Adrenal gland (tissue), 5 donors: ENCODE measurements at regions not wholly inside any gene's neighbourhood (a gene's known extent, or its start where the extent isn't known, plus 50 kb on each side); places are given as distances from the start of the nearest gene placed in this dataset.

Experiments
- POLR2A ChIP-seq, 2 donors: fragments of 450-650 bp; IDR thresholded peaks; one replicate each; pipeline ENCODE4 v1.6.1; 2017; ENCODE audit warnings: antibody characterized with exemption in 2 of 2, mild to moderate bottlenecking in 2 of 2, moderate library complexity in 1 of 2
- TF ChIP-seq, protein P1 (sequence below), 6 experiments: fragments of 450-650 bp in 4 of 6; fragments of 200-600 bp in 2 of 6; sonication (generic) in 1 of 6; IDR thresholded peaks; 1 replicate in 5 of 6; 2 replicates in 1 of 6; pipeline versions ENCODE4 v1.5.1 to v1.8.0; 2016 to 2021; ENCODE audit warnings: antibody characterized with exemption in 6 of 6, mild to moderate bottlenecking in 2 of 6, moderate library complexity in 1 of 6
- donor health status: DM: no; HTN: no; CAD: no.

DNA sequence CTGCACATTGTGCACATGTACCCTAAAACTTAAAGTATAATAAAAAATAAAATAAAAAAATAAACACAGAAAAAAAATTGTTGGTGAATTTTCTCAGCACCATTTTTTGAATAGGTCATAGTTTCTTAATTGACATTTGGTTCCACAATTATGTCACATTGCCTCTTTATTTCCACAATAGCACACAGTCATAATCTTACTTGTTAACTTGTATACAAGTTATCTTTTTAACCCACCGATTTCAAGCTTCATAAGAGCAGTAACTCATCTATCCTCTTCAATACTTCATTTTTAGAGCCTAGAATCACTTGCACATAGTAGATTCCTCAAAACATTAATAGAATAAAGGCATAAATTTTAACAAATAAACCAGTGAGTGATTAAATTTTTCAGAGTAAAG is 1425.1 kb upstream of the LRRTM3 start:
- TF ChIP-seq, protein P1, sequence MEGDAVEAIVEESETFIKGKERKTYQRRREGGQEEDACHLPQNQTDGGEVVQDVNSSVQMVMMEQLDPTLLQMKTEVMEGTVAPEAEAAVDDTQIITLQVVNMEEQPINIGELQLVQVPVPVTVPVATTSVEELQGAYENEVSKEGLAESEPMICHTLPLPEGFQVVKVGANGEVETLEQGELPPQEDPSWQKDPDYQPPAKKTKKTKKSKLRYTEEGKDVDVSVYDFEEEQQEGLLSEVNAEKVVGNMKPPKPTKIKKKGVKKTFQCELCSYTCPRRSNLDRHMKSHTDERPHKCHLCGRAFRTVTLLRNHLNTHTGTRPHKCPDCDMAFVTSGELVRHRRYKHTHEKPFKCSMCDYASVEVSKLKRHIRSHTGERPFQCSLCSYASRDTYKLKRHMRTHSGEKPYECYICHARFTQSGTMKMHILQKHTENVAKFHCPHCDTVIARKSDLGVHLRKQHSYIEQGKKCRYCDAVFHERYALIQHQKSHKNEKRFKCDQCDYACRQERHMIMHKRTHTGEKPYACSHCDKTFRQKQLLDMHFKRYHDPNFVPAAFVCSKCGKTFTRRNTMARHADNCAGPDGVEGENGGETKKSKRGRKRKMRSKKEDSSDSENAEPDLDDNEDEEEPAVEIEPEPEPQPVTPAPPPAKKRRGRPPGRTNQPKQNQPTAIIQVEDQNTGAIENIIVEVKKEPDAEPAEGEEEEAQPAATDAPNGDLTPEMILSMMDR (IDR thresholded peaks at IDR 0.05) = no peak
- TF ChIP-seq POLR2A (IDR thresholded peaks at IDR 0.05) = no peak
